WI38 (cell line): ENCODE measurements at regions not wholly inside any gene's neighbourhood (a gene's known extent, or its start where the extent isn't known, plus 50 kb on each side); places are given as distances from the start of the nearest gene placed in this dataset.
"Not testable (repeated sequence)": the region's sequence is repeated elsewhere in the genome, so short reads cannot be mapped to it uniquely, and the experiment has no call there.

Source experiments
- H3K4me3 ChIP-seq: 2 replicates; pipeline ENCODE4 v1.5.1; 2011; ENCODE audit warnings: low read depth, mild to moderate bottlenecking, control low read depth, low read length
- CTCF ChIP-seq: IDR thresholded peaks from 2 replicates; pipeline ENCODE4 v1.5.1; 2012; ENCODE audit warnings: low read depth, mild to moderate bottlenecking, control low read depth, low read length

GRCh38 chr11:81218440-81218839 lies 1515.2 kb downstream of the FAM181B start:
- H3K4me3 ChIP-seq: no peak overlapping the region
- TF ChIP-seq CTCF: no peak

- TF ChIP-seq CTCF: no peak
Measured at GRCh38 chr11:81211050-81211449, 1522.6 kb downstream of the FAM181B start.

GRCh38 chr11:81207421-81208054 lies 1526.1 kb downstream of the FAM181B start:
- no peak overlapping the region for H3K4me3 ChIP-seq
- no peak for TF ChIP-seq CTCF

More at GRCh38 chr11:81211050-81211449, 1522.6 kb downstream of the FAM181B start:
- H3K4me3 ChIP-seq: no peak overlapping the region

- no peak for TF ChIP-seq CTCF
- H3K4me3 ChIP-seq: no peak overlapping the region
Measured at GRCh38 chr11:81203876-81204275, 1529.8 kb downstream of the FAM181B start.

GRCh38 chr11:81197396-81197795 lies 1536.3 kb downstream of the FAM181B start:
- H3K4me3 ChIP-seq: no peak overlapping the region
- TF ChIP-seq CTCF: no peak

- TF ChIP-seq CTCF: no peak
- H3K4me3 ChIP-seq: no peak overlapping the region
Measured at GRCh38 chr11:81192516-81192915, 1541.1 kb downstream of the FAM181B start.

- H3K4me3 ChIP-seq: no peak overlapping the region
- no peak for TF ChIP-seq CTCF
Measured at GRCh38 chr11:81190546-81190945, 1543.1 kb downstream of the FAM181B start.

GRCh38 chr11:81187033-81187432 lies 1546.6 kb downstream of the FAM181B start:
- H3K4me3 ChIP-seq: not testable (repeated sequence)
